ENCODE measurements at regions not wholly inside any gene's neighbourhood (a gene's known extent, or its start where the extent isn't known, plus 50 kb on each side); places are given as distances from the start of the nearest gene placed in this dataset.

DNA sequence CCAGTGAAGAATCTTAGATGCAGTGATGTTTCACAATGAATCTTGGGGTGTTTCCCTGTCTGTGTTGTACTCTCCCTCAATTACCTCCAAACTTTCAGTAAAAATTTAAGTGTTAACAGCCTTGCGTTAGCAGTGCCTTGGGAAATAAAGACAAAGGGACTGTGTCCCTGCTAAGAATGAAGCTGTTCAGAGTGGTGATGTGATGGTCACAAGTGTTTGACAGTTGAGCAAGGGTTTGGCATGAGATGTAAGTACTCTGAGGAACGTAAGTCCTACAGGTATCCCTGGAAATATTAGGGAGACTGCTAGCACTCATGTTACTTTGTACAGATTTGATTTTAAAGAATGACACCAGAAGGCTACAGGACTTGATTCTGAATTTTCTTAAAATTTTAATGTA is 304.3 kb upstream of the DPH6 start:
- TF ChIP-seq ZNF785 (tag by site-specific recombination; IDR thresholded peaks at IDR 0.05) (no peak), YY1 (tag by site-specific recombination; IDR thresholded peaks at IDR 0.05) (no peak), ATF2 (tag by site-specific recombination; IDR thresholded peaks at IDR 0.05; ENCODE audit: low read depth) (no peak)
- TF ChIP-seq, protein P1, sequence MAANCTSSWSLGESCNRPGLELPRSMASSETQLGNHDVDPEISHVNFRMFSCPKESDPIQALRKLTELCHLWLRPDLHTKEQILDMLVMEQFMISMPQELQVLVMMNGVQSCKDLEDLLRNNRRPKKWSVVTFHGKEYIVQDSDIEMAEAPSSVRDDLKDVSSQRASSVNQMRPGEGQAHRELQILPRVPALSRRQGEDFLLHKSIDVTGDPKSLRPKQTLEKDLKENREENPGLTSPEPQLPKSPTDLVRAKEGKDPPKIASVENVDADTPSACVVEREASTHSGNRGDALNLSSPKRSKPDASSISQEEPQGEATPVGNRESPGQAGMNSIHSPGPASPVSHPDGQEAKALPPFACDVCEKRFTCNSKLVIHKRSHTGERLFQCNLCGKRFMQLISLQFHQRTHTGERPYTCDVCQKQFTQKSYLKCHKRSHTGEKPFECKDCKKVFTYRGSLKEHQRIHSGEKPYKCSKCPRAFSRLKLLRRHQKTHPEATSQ (tag by site-specific recombination; IDR thresholded peaks at IDR 0.05), result no peak

Data from HEK293 (cell line).